Skin epidermis (tissue), 12 donors: ENCODE measurements at regions not wholly inside any gene's neighbourhood (a gene's known extent, or its start where the extent isn't known, plus 50 kb on each side); places are given as distances from the start of the nearest gene placed in this dataset.

Experiments
- H3K27ac ChIP-seq, 21 experiments: fragments of 200-600 bp; sonication (generic) in 11 of 21; one replicate each; pipeline ENCODE4 v1.5.0; 2020; ENCODE audit warnings: mild to moderate bottlenecking in 3 of 21, inconsistent platforms in 2 of 21, moderate library complexity in 2 of 21
- H3K4me3 ChIP-seq, 7 experiments: fragments of 200-600 bp; sonication (generic) in 2 of 7; one replicate each; pipeline ENCODE4 v1.5.0; 2020; ENCODE audit warnings: inconsistent platforms in 2 of 7, mild to moderate bottlenecking in 2 of 7, moderate library complexity in 1 of 7

GRCh38 chr1:214913966-214914365, 168.6 kb upstream of the KCNK2 start:
- no peak overlapping the region for H3K4me3 ChIP-seq
- no peak overlapping the region for H3K27ac ChIP-seq

DNA sequence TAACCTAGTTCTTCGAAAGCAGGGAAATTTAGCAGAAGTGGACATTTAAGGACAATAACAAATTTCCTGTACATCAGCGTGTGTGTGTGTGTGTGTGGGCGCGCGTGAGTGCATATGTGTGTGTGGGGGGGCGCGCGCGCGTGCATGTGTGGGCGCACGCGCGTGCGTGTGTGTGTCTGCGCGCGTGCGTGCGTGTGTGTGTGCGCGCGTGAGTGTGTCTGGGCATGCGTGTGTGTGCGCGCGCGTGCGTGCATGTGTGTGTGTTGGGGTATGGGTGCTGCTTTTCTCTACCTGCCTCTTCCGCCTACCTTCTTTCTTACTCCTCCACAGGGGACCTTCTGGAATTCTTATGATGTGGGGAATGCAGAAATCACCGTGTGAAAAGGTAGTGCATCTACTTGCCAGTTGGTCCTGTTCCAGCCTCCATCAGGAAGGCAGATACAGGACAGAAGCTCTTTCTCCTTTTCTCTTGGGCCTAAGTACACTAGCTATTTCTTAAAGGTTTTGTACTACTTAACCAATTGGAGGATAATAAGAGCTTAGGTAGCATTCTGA, 165.4 kb upstream of the KCNK2 start:
- no peak overlapping the region for H3K4me3 ChIP-seq
- no peak overlapping the region for H3K27ac ChIP-seq

GRCh38 chr1:214918745-214919144, 163.8 kb upstream of the KCNK2 start:
- no peak overlapping the region for H3K27ac ChIP-seq
- H3K4me3 ChIP-seq, result no peak overlapping the region

DNA sequence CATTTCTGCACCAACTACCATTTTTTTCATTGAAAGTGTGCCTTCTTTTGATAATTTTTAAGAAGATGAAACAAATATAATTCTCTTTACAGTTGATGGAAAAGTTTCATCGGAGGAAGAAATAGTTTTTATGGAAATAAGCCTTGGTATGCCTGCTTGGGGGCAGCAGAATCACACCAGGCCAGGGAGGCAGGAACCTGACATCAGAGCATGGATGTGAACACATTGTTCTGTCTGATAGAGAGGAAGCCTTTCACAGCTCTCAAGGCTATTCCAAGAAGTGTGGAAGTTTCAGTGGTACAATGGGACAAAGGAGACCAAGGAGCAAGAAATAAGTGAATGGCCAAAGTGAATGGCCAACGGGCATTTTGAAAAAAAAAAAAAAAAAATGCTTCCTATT, 162.2 kb upstream of the KCNK2 start:
- H3K4me3 ChIP-seq, result no peak overlapping the region
- no peak overlapping the region for H3K27ac ChIP-seq

- H3K27ac ChIP-seq, result no peak overlapping the region
Measured at GRCh38 chr1:214923278-214923915, 159.1 kb upstream of the KCNK2 start.

GRCh38 chr1:214927796-214928195, 154.7 kb upstream of the KCNK2 start:
- Histone ChIP-seq H3K4me3 (no peak overlapping the region), H3K27ac (no peak overlapping the region)

More at GRCh38 chr1:214923278-214923915, 159.1 kb upstream of the KCNK2 start:
- no peak overlapping the region for H3K4me3 ChIP-seq

- Histone ChIP-seq H3K4me3 (no peak overlapping the region), H3K27ac (no peak overlapping the region)
Measured at GRCh38 chr1:214928574-214928973, 154.0 kb upstream of the KCNK2 start.

- H3K4me3 ChIP-seq, result no peak overlapping the region
- H3K27ac ChIP-seq, result no peak overlapping the region
Measured at GRCh38 chr1:214933375-214933774, 149.2 kb upstream of the KCNK2 start.

DNA sequence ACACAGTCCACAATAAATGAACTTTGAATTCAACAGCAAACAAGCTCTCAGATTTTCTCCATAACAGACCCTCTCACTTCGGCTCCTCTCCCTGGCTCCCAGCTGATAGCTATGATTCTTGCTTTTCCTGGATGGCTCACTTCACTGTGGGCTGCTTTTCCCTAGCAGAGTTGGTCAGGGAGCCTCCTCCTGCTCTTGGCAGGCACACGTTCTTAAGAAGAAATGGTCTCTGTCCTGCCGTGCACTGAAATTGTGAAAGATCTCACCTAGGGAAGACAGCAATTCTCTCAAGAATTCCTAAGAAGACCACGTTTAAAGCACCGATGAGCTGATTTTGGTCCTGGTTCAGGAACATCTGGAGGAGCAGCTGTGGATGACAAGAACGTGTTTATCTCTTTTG, 148.5 kb upstream of the KCNK2 start:
- Histone ChIP-seq H3K4me3 (no peak overlapping the region), H3K27ac (no peak overlapping the region)

GRCh38 chr1:214935258-214935657, 147.3 kb upstream of the KCNK2 start:
- Histone ChIP-seq H3K4me3 (no peak overlapping the region), H3K27ac (no peak overlapping the region)

DNA sequence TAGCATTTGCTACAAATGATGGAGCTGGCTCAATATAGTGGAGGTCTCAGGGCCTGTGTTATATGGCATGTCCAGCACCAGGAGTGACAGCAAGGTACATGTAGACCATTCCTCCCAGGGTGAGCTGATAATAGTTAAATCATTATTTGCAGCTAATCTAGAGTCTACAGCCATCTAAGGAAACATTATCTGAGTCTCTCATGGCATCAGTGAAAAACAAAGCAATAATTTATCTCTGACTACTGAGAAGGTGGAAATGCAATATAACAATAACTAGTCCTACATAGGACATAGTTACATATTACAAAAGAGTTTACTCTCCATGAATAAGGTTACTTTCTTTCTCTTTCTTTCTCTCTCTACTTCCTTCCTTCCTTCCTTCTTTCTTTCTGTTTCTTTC, 143.4 kb upstream of the KCNK2 start:
- Histone ChIP-seq H3K27ac (no peak overlapping the region), H3K4me3 (no peak overlapping the region)

DNA sequence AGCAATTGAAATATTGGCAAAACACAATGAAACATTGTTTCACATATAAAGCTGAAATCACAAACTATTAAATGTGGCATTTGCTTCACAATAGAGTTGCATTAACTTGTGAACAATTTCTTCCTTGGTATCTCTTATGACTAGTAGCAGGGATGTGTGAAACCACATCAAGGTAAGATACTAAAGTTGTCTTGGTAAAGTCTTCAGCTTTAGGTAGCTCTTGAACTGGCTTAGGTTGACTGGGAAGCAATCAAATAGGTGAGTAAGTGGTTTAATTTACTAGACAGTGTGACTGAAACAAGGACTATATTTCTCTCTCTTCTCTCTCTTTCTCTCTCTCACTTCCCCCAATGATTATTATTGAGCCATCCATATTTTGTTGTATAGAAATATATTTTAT, 141.5 kb upstream of the KCNK2 start:
- Histone ChIP-seq H3K4me3 (no peak overlapping the region), H3K27ac (no peak overlapping the region)

DNA sequence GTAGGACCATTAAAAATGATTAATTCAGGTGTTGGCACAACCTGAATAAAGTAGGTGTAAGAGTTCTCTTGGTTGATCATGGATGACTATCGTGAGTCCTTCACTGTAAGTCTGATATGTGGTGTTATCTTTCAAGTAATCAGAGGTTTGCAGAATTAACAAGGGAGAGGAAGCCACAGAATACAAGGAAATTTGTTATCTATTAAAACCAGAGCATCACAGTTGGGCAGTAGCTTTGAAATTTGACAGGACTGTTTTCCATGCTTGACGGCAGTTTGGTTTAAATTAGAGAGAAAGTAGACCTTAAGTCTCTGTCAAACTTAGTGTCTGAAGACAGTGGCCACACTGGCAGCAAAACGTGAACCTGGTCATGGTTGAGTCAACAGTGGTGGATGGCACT, 139.5 kb upstream of the KCNK2 start:
- no peak overlapping the region for H3K4me3 ChIP-seq
- no peak overlapping the region for H3K27ac ChIP-seq

DNA sequence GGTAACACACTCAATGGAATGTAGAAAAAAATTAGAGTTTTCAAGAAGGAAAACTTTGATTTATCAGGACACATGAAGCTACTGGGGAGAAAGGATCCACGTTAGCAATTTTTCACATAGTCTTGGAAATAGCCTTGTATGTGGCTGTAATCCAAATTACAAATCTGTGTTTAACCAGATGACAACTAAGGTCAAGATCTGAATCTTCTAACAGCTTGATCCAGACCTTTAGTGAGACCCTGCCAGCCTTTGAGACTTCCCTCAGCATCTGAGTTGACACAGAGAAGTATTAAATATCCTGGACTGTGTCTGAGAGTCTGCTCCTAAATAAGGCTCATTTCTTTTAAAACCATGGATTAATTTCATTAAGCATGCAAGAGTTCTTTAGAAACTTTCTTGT, 135.9 kb upstream of the KCNK2 start:
- H3K27ac ChIP-seq, result no peak overlapping the region
- no peak overlapping the region for H3K4me3 ChIP-seq

DNA sequence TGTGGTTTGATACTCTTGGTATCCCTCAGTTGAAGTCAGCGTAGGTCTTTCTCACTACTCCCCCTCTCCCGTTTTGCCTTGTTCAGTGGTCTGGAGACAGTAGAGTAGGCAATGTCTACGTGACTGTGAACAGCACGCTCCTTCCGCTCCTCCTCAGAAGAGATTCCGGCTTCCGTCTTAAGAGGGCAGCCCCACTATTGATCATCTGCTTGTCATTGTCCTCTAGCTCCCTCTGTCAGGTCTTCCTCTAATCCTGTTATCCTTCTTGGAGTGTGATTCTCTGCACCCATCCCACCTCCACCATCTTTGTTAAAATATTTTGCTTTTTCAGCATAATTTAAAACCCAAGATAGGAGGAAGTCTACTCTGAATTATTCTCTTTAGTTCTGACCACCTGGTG, 129.9 kb upstream of the KCNK2 start:
- Histone ChIP-seq H3K4me3 (no peak overlapping the region), H3K27ac (no peak overlapping the region)

DNA sequence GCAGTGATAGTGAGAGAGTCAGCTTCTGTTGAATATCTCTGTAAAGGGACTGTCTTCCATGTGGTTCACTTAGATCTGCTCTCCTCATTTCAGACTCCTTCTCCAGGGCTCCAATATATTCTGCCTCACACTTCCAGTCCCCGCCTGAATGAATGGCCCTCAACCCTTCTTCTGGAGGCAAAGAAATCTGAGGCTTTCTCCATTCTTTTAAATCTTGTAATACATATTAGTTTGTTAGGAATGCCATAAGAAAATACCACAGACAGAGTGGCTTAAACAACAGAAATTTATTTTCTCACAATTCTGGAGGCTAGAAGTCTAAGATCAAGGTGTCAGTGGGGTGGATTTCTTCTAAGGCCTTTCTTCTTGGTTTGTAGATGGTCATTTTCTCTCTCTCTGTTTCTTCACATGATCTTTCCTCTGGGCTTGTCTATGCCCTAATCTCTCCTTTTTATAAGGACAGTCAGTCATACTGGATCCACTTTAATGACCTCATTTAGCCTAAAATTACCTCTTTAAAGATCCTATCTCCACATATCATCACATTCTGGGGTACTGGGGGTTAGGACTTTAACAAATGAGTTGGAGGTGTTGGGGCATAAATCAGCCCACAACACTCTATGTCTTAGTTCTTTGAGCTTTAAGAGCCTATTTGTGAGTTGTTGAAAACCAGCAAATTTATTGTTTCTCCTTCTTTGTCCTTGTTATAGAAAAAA, 128.5 kb upstream of the KCNK2 start:
- H3K27ac ChIP-seq, result no peak overlapping the region
- no peak overlapping the region for H3K4me3 ChIP-seq

DNA sequence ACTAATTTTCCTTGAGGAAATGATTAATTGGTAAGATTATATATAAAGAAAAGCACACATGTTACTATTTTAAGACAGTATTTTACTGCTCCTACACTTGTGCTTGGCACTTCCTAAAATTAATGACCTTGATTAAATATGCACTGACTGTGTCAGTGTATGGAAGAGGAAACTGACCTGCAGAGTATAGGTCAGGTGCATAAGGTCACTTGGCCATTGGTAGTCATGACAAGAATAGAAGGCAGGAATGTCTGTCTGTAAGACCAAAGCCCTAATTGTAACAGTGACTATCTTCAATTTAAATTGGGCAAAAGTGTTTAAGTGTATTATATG, 128.0 kb upstream of the KCNK2 start:
- H3K27ac ChIP-seq, result no peak overlapping the region
- H3K4me3 ChIP-seq, result no peak overlapping the region

GRCh38 chr1:214957330-214958137, 125.0 kb upstream of the KCNK2 start:
- H3K4me3 ChIP-seq, result no peak overlapping the region
- peak overlapping the region in 17 of 21 experiments; percentile 19 to 86 (median 46) for H3K27ac ChIP-seq

DNA sequence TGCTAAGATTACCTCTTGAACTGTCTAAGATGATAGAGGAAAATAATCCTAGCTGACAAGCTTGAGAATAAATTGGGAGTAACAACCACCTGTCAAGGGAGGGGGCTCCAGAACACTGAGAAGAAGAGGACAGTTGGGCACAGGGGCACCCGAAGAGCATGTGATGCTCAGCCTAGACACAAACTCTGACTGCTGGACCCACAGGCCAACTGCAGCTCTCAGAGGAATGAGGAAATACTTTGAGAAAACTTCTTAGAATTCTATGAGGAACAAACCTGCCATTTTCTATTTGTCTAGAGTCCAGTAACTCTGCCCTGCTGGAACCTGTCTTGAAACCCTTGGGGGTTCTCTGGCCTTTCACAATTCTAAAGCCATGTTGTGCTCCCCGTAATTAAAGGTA, 124.1 kb upstream of the KCNK2 start:
- H3K4me3 ChIP-seq, result no peak overlapping the region
- H3K27ac ChIP-seq, result peak overlapping the region in 13 of 21 experiments; percentile 9 to 86 (median 56)

GRCh38 chr1:214966346-214966745, 116.2 kb upstream of the KCNK2 start:
- no peak overlapping the region for H3K4me3 ChIP-seq
- H3K27ac ChIP-seq, result no peak overlapping the region
